Astrocyte of the spinal cord (primary cell): ENCODE measurements at regions not wholly inside any gene's neighbourhood (a gene's known extent, or its start where the extent isn't known, plus 50 kb on each side); places are given as distances from the start of the nearest gene placed in this dataset.

ENCODE experiments used
- DNase-seq: peaks from one replicate; pipeline ENCODE4 v3.0.0; 2011; ENCODE audit warnings: low read depth, low spot score
- H3K4me3 ChIP-seq: 2 replicates; pipeline ENCODE4 v1.5.1; 2011; ENCODE audit warnings: low read depth, mild to moderate bottlenecking, low read length, moderate library complexity
- CTCF ChIP-seq: IDR thresholded peaks from 2 replicates; pipeline ENCODE4 v1.5.1; 2012; ENCODE audit warnings: low read depth, mild to moderate bottlenecking, low read length, inconsistent platforms
- in situ Hi-C: cut with HindIII; loops from 2 replicates; pipeline ENCODE4 v1.10.0; 2017; ENCODE audit warnings: low sequenced_read_pairs

GRCh38 chr15:68488290-68488689 is 56.3 kb upstream of the ITGA11 start:
- no peak for TF ChIP-seq CTCF
- in situ Hi-C loops: no loop called here
- no peak overlapping the region for H3K4me3 ChIP-seq
- DNase-seq: no peak

GRCh38 chr15:68488966-68489365 is 57.0 kb upstream of the ITGA11 start:
- no peak for TF ChIP-seq CTCF
- no peak for DNase-seq
- no peak overlapping the region for H3K4me3 ChIP-seq
- in situ Hi-C loops: no loop called here

GRCh38 chr15:68489421-68489820 is 57.5 kb upstream of the ITGA11 start:
- DNase-seq: no peak
- no peak overlapping the region for H3K4me3 ChIP-seq
- TF ChIP-seq CTCF: no peak
- in situ Hi-C loops: no loop called here

- TF ChIP-seq CTCF: no peak
- in situ Hi-C loops: no loop called here
- no peak for DNase-seq
- no peak overlapping the region for H3K4me3 ChIP-seq
Measured at GRCh38 chr15:68491415-68492106, 59.6 kb upstream of the ITGA11 start.

- TF ChIP-seq CTCF: no peak
- in situ Hi-C loops: no loop called here
- DNase-seq: peak; percentile 80
- H3K4me3 ChIP-seq: no peak overlapping the region
Measured at GRCh38 chr15:68492855-68493254, 60.9 kb upstream of the ITGA11 start.

- in situ Hi-C loops: no loop called here
- no peak overlapping the region for H3K4me3 ChIP-seq
- DNase-seq: no peak
- TF ChIP-seq CTCF: no peak
Measured at GRCh38 chr15:68493629-68494028, 61.7 kb upstream of the ITGA11 start.

GRCh38 chr15:68494573-68495110 is 62.7 kb upstream of the ITGA11 start:
- DNase-seq: no peak
- H3K4me3 ChIP-seq: no peak overlapping the region
- no peak for TF ChIP-seq CTCF
- in situ Hi-C loops: no loop called here
